NT2/D1 (cell line): ENCODE measurements at regions not wholly inside any gene's neighbourhood (a gene's known extent, or its start where the extent isn't known, plus 50 kb on each side); places are given as distances from the start of the nearest gene placed in this dataset.

ENCODE experiments used
- DNase-seq: peaks from one replicate; pipeline ENCODE4 v3.0.0-alpha.2; 2011; ENCODE audit warnings: low read depth, low spot score
- H3K27me3 ChIP-seq: 2 replicates; pipeline ENCODE4 v1.6.0; 2011; ENCODE audit warnings: mild to moderate bottlenecking; ENCODE audit not compliant: insufficient read length, insufficient read depth
- H3K36me3 ChIP-seq: 2 replicates; pipeline ENCODE4 v1.6.1; 2011; ENCODE audit warnings: mild to moderate bottlenecking, low read length, mixed read lengths; ENCODE audit not compliant: insufficient read depth, insufficient read length
- H3K4me1 ChIP-seq: 2 replicates; pipeline ENCODE4 v1.5.1; 2011; ENCODE audit not compliant: insufficient read depth, insufficient read length
- H3K4me3 ChIP-seq: 2 replicates; pipeline ENCODE4 v1.5.1; 2011; ENCODE audit warnings: low read depth; ENCODE audit not compliant: insufficient read length
- H3K9ac ChIP-seq: 2 replicates; pipeline ENCODE4 v1.6.0; 2011; ENCODE audit warnings: low read depth; ENCODE audit not compliant: insufficient read length
- H3K9me3 ChIP-seq: 2 replicates; pipeline ENCODE4 v1.5.1; 2011; ENCODE audit warnings: mild to moderate bottlenecking, low read length; ENCODE audit not compliant: insufficient read depth
- SUZ12 ChIP-seq: IDR thresholded peaks from 2 replicates; pipeline ENCODE4 v1.6.1; 2011; ENCODE audit not compliant: insufficient read length, insufficient read depth; ENCODE audit errors: extremely low read depth
- YY1 ChIP-seq: IDR thresholded peaks from 2 replicates; pipeline ENCODE4 v1.6.1; 2011; ENCODE audit not compliant: insufficient read length, insufficient read depth
- ZNF274 ChIP-seq: IDR thresholded peaks from 2 replicates; pipeline ENCODE4 v1.6.1; 2011; ENCODE audit warnings: mild to moderate bottlenecking, low read depth, low read length

DNA sequence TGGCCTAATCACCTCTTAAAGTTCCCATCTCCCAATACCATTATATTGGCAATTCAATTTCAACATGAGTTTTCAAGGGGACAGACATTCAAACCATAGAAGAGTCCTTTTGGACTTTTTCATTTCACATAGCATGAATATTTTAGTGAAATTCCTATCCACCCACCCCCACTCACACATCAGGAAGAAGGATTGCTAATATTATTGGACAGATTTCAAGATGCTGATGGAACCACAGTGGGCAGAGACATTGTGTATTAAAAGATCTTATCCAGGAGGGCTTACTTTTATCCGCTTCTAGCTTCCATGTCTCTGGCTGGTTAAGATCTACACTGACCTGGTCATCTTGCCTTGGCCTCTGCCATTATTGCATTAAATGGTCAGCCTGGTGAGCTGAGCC, 297.4 kb upstream of the ACVR2A start:
- Histone ChIP-seq H3K4me1 (no peaks in the 10 kb centered on the region), H3K36me3 (no peaks in the 10 kb centered on the region), H3K4me3 (no peak overlapping the region), H3K9me3 (no peaks in the 10 kb centered on the region), H3K9ac (no peak overlapping the region), H3K27me3 (no peaks in the 10 kb centered on the region)
- DNase-seq, result no peak
- no peak for TF ChIP-seq YY1
- no peak for TF ChIP-seq ZNF274
- no peak for TF ChIP-seq SUZ12

DNA sequence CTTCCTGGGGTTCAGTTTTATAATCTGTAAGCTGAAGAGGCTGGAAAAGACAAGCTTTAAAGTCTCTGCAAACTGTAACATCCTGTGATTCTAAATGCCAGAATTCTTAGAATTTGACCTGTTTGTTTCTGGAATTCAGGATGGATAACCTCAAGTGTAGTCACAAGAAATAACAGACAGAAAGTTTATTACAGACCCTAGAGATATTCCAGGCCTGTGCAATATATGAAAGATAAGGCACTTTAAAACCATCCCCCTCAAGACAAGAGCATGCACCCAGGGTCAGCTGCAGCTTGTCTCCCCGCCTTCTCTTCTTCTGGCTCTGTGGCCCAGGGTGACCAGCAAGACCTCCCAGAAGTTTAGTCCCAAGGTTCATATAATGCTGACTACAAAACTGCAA, 298.7 kb upstream of the ACVR2A start:
- TF ChIP-seq SUZ12, result no peak
- TF ChIP-seq YY1, result no peak
- no peak for TF ChIP-seq ZNF274
- H3K9me3 ChIP-seq, result no peaks in the 10 kb centered on the region
- H3K4me1 ChIP-seq, result no peaks in the 10 kb centered on the region
- no peak overlapping the region for H3K4me3 ChIP-seq
- no peaks in the 10 kb centered on the region for H3K27me3 ChIP-seq
- no peak overlapping the region for H3K9ac ChIP-seq
- no peaks in the 10 kb centered on the region for H3K36me3 ChIP-seq
- no peak for DNase-seq

DNA sequence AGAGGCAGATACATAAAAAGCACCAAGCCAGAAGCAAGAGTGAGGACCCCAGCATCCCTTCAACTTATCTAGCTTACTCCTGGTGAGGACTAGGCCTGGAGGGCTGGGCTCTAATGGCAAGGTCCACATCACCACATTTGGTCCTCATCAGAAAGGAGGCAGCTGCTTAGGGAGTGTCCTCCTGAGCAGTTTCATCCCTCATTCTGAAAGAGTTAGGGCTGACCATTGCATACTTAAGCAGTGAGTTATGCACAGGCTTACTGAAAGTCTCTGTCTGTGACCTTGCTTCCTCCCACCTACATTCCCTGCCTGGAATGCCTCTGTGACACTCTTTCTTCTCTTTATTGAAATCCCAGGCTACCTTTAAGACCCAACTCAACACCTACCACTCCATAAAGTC, 301.8 kb upstream of the ACVR2A start:
- Histone ChIP-seq H3K4me1 (no peaks in the 10 kb centered on the region), H3K36me3 (no peaks in the 10 kb centered on the region), H3K4me3 (no peak overlapping the region), H3K9ac (no peak overlapping the region), H3K9me3 (no peaks in the 10 kb centered on the region), H3K27me3 (no peaks in the 10 kb centered on the region)
- no peak for TF ChIP-seq YY1
- no peak for TF ChIP-seq SUZ12
- no peak for TF ChIP-seq ZNF274
- DNase-seq, result no peak

DNA sequence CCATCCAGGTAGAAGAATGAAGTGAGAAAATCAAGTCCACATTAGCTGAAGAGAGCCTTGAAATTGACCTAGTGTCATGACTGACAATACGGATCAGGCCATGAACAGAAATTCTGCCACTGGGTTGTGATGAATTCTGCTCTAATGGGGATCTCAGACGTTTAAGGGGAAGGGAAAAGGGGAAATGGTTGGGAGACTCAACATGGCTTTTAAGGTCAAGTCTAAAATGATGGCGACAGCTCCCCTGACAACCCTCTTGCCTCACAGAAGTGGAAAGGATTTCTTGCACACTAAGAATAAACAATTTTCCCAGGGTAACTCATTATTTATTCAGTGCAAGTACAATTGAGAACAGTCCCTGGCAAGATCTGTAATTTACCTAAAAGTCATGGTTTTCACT, 302.5 kb upstream of the ACVR2A start:
- Histone ChIP-seq H3K4me1 (no peaks in the 10 kb centered on the region), H3K36me3 (no peaks in the 10 kb centered on the region), H3K27me3 (no peaks in the 10 kb centered on the region), H3K4me3 (no peak overlapping the region), H3K9ac (no peak overlapping the region), H3K9me3 (no peaks in the 10 kb centered on the region)
- no peak for TF ChIP-seq ZNF274
- TF ChIP-seq SUZ12, result no peak
- no peak for TF ChIP-seq YY1
- DNase-seq, result no peak

DNA sequence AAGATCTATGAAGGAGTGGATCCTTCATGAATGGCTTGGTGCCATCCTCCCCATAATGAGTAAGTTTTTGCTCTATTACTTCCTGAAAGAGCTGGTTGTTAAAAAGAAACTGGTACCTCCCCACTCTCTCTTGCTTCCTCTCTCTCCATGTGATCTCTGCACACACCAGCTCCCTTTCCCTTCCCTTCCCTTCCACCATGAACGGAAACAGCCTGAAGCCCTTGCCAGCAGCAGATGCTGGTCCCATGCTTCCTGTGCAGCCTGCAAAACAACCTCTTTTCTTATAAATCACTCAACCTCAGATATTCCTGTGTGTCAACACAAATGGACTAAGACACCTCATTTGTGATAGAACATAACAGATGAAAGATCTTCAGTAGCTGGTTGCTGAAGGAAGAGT, 303.5 kb upstream of the ACVR2A start:
- H3K36me3 ChIP-seq, result no peaks in the 10 kb centered on the region
- H3K9ac ChIP-seq, result no peak overlapping the region
- DNase-seq, result no peak
- H3K4me3 ChIP-seq, result no peak overlapping the region
- no peaks in the 10 kb centered on the region for H3K27me3 ChIP-seq
- no peaks in the 10 kb centered on the region for H3K4me1 ChIP-seq
- TF ChIP-seq ZNF274 (no peak), SUZ12 (no peak), YY1 (no peak)
- no peaks in the 10 kb centered on the region for H3K9me3 ChIP-seq

DNA sequence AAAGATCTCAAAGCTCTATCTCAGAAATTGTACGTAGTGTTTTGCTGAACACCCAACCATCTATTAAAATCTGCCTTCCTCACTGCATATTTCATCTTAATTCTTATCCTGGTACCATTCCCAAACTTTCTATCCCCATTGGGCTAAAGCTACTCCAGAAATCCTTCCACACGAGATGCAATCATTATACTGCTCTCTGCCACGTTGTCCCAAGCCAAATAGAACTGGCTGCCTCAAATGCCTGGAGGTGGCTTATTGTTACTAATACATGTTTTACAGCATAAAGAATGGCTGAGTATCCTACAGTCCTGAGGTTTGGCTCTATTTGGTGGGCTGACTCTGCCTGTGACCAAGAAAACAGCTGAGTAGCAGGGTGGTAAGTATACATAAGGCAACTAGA, 306.0 kb upstream of the ACVR2A start:
- Histone ChIP-seq H3K4me1 (no peaks in the 10 kb centered on the region), H3K9me3 (no peaks in the 10 kb centered on the region), H3K4me3 (no peak overlapping the region), H3K27me3 (no peaks in the 10 kb centered on the region), H3K9ac (no peak overlapping the region), H3K36me3 (no peaks in the 10 kb centered on the region)
- TF ChIP-seq ZNF274 (no peak), SUZ12 (no peak), YY1 (no peak)
- no peak for DNase-seq

DNA sequence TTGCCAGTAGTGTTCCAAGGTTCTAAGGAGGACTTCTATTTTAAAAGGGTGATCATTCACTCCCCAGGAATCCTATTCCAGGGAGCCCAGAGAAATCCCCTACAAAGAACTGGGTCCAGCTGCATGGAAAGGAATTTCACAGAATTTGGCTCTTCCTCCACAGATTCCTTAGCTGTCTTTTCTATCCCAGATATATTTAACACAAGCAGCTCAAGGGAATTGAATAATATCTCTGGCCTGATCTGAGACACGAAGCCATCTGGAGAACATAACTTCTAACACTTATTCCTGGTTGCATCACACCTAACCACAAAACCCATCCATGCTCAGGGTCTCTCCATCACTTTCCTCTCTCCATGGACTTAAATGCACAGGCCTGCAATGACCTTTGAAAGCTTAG, 306.7 kb upstream of the ACVR2A start:
- no peaks in the 10 kb centered on the region for H3K9me3 ChIP-seq
- no peaks in the 10 kb centered on the region for H3K36me3 ChIP-seq
- H3K4me3 ChIP-seq, result no peak overlapping the region
- DNase-seq, result no peak
- no peaks in the 10 kb centered on the region for H3K4me1 ChIP-seq
- H3K9ac ChIP-seq, result no peak overlapping the region
- TF ChIP-seq YY1, result no peak
- TF ChIP-seq ZNF274, result no peak
- no peak for TF ChIP-seq SUZ12
- no peaks in the 10 kb centered on the region for H3K27me3 ChIP-seq

DNA sequence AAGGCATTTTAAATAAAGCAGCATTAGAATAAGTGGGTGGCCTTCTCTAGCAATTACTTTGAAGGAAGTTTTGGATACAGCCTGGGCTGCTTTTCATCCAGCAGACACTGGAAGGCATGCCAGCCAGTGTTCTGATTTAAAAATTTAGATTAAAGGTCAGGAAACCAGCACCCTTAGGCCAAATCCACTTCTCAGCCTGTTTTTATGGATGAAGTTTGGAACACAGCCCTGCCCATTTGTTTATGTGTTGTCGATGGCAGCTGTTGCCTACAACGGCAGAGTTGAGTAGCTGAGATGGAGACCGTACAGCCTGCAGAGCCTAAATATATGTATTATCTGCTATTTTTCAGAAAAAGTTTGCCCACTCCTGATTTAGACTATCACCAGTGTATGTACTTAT, 313.6 kb upstream of the ACVR2A start:
- TF ChIP-seq ZNF274, result no peak
- TF ChIP-seq YY1, result no peak
- no peak for TF ChIP-seq SUZ12
- no peak for DNase-seq
- Histone ChIP-seq H3K27me3 (no peaks in the 10 kb centered on the region), H3K9ac (no peak overlapping the region), H3K36me3 (no peaks in the 10 kb centered on the region), H3K4me1 (no peaks in the 10 kb centered on the region), H3K9me3 (no peaks in the 10 kb centered on the region), H3K4me3 (no peak overlapping the region)
